GDM1 (cell line): ENCODE measurements at regions not wholly inside any gene's neighbourhood (a gene's known extent, or its start where the extent isn't known, plus 50 kb on each side); places are given as distances from the start of the nearest gene placed in this dataset.

Experiments
- DNase-seq: peaks from one replicate; lab custom pipeline; 2025; lab: John Stamatoyannopoulos, UW

GRCh38 chr13:76516586-76516985 is 369.6 kb downstream of the KCTD12 start:
- no peak for DNase-seq

- DNase-seq = no peak
These were observed 370.2 kb downstream of the KCTD12 start for GRCh38 chr13:76516013-76516412.

- DNase-seq = peak; percentile 11
These were observed 373.5 kb downstream of the KCTD12 start for GRCh38 chr13:76512721-76513145.

- no peak for DNase-seq
These were observed 380.8 kb downstream of the KCTD12 start for GRCh38 chr13:76505437-76505836.

GRCh38 chr13:76503766-76504165 is 382.4 kb downstream of the KCTD12 start:
- DNase-seq = no peak

GRCh38 chr13:76503291-76503690 is 382.9 kb downstream of the KCTD12 start:
- no peak for DNase-seq

GRCh38 chr13:76500894-76501293 is 385.3 kb downstream of the KCTD12 start:
- no peak for DNase-seq

- DNase-seq = no peak
These were observed 386.3 kb downstream of the KCTD12 start for GRCh38 chr13:76499891-76500290.

GRCh38 chr13:76489274-76489673 is 396.9 kb downstream of the KCTD12 start:
- no peak for DNase-seq

- no peak for DNase-seq
These were observed 404.5 kb downstream of the KCTD12 start for GRCh38 chr13:76481738-76482137.

- DNase-seq = no peak
These were observed 411.2 kb downstream of the KCTD12 start for GRCh38 chr13:76474966-76475365.

GRCh38 chr13:76474356-76474755 is 411.8 kb downstream of the KCTD12 start:
- no peak for DNase-seq

- peak; percentile 78 for DNase-seq
These were observed 412.6 kb downstream of the KCTD12 start for GRCh38 chr13:76473552-76474134.

GRCh38 chr13:76472916-76473315 is 413.3 kb downstream of the KCTD12 start:
- DNase-seq = no peak

GRCh38 chr13:76471486-76471885 is 414.7 kb downstream of the KCTD12 start:
- no peak for DNase-seq

GRCh38 chr13:76470991-76471390 is 415.2 kb downstream of the KCTD12 start:
- DNase-seq = no peak

GRCh38 chr13:76466043-76466442 is 420.2 kb downstream of the KCTD12 start:
- DNase-seq = peak; percentile 28

GRCh38 chr13:76463314-76463713 is 422.9 kb downstream of the KCTD12 start:
- no peak for DNase-seq

GRCh38 chr13:76461999-76462398 is 424.2 kb downstream of the KCTD12 start:
- DNase-seq = no peak

- DNase-seq = no peak
These were observed 424.7 kb downstream of the KCTD12 start for GRCh38 chr13:76461484-76461883.

GRCh38 chr13:76459863-76460262 is 426.3 kb downstream of the KCTD12 start:
- no peak for DNase-seq

GRCh38 chr13:76455960-76456359 is 430.2 kb downstream of the KCTD12 start:
- DNase-seq = peak; percentile 89

- DNase-seq = no peak
These were observed 431.2 kb downstream of the KCTD12 start for GRCh38 chr13:76454991-76455390.

GRCh38 chr13:76449716-76450115 is 436.5 kb downstream of the KCTD12 start:
- DNase-seq = no peak

GRCh38 chr13:76446191-76446590 is 440.0 kb downstream of the KCTD12 start:
- no peak for DNase-seq
